Endothelial cell of umbilical vein (primary cell): ENCODE measurements at regions not wholly inside any gene's neighbourhood (a gene's known extent, or its start where the extent isn't known, plus 50 kb on each side); places are given as distances from the start of the nearest gene placed in this dataset.

Source experiments
- EZH2 ChIP-seq: IDR thresholded peaks from 2 replicates; pipeline ENCODE4 v1.6.1; 2012; ENCODE audit warnings: borderline replicate concordance, low read depth, mild to moderate bottlenecking, moderate library complexity, low read length, inconsistent platforms; ENCODE audit not compliant: severe bottlenecking
- FOS ChIP-seq: IDR thresholded peaks from 2 replicates; pipeline ENCODE4 v1.6.1; 2011; ENCODE audit warnings: mild to moderate bottlenecking, low read length, moderate library complexity, borderline replicate concordance; ENCODE audit not compliant: insufficient read depth
- JUN ChIP-seq: IDR thresholded peaks from 2 replicates; pipeline ENCODE4 v1.6.1; 2011; ENCODE audit warnings: borderline replicate concordance, low read depth; ENCODE audit not compliant: insufficient read length, insufficient read depth
- MAX ChIP-seq: IDR thresholded peaks from 2 replicates; pipeline ENCODE4 v1.6.1; 2011; ENCODE audit not compliant: insufficient read depth, insufficient read length
- MYC ChIP-seq: IDR thresholded peaks from one replicate; pipeline ENCODE4 v1.6.1; 2011; ENCODE audit warnings: mild to moderate bottlenecking, low read depth, low read length
- POLR2A ChIP-seq: IDR thresholded peaks from 2 replicates; pipeline ENCODE4 v1.6.1; 2012; ENCODE audit warnings: low read depth, mild to moderate bottlenecking, control low read depth, low read length
- POLR2AphosphoS5 ChIP-seq: IDR thresholded peaks from 2 replicates; pipeline ENCODE4 v1.6.1; 2012; ENCODE audit warnings: low read depth, mild to moderate bottlenecking, control low read depth, low read length, moderate library complexity; ENCODE audit not compliant: insufficient read depth
- TF ChIP-seq, protein P1 (sequence below), 2 donors: IDR thresholded peaks; 1 replicate in 1 of 2; 2 replicates in 1 of 2; pipeline ENCODE4 v1.5.1; 2011; ENCODE audit warnings: low read length in 2 of 2, mild to moderate bottlenecking in 2 of 2, moderate library complexity in 2 of 2, control low read depth in 1 of 2, inconsistent platforms in 1 of 2, low read depth in 1 of 2; ENCODE audit not compliant: insufficient read depth in 1 of 2; ENCODE audit errors: extremely low read depth in 1 of 2

GRCh38 chrX:39765327-39765726, 332.4 kb downstream of the BCOR start:
- TF ChIP-seq JUN (no peak), POLR2A (no peak), MAX (no peak), POLR2AphosphoS5 (no peak), FOS (no peak), MYC (no peak), EZH2 (no peak)
- TF ChIP-seq, protein P1, sequence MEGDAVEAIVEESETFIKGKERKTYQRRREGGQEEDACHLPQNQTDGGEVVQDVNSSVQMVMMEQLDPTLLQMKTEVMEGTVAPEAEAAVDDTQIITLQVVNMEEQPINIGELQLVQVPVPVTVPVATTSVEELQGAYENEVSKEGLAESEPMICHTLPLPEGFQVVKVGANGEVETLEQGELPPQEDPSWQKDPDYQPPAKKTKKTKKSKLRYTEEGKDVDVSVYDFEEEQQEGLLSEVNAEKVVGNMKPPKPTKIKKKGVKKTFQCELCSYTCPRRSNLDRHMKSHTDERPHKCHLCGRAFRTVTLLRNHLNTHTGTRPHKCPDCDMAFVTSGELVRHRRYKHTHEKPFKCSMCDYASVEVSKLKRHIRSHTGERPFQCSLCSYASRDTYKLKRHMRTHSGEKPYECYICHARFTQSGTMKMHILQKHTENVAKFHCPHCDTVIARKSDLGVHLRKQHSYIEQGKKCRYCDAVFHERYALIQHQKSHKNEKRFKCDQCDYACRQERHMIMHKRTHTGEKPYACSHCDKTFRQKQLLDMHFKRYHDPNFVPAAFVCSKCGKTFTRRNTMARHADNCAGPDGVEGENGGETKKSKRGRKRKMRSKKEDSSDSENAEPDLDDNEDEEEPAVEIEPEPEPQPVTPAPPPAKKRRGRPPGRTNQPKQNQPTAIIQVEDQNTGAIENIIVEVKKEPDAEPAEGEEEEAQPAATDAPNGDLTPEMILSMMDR (IDR thresholded peaks at IDR 0.05; ENCODE audit: extremely low read depth in 1 of 2, insufficient read depth in 1 of 2, low read depth in 1 of 2, low read length in 2 of 2): no peak
